ENCODE measurements at regions not wholly inside any gene's neighbourhood (a gene's known extent, or its start where the extent isn't known, plus 50 kb on each side); places are given as distances from the start of the nearest gene placed in this dataset.

DNA sequence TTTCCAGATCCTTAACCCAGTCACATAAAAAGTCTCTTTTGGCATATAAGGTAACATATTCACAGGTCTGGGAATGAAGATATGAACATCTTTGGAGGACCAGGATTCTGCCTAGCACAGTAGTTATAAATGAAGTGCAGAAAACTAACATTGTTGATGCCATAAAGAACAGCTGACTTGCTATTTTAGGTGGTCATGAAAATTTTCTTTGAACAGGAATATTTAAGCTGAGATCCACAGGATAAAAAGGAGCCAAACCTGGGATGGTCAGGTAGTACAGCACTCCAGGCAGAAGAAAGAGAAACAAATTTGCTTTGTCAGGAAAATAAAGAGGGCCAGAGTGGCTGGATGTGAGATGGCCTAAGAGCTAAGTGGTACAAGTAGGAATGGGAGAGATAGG is 80.0 kb downstream of the CENPW start:
- no peak for DNase-seq (ENCODE audit: low read depth)
- no peak overlapping the region for H3K4me3 ChIP-seq (ENCODE audit: control insufficient read depth, low read depth, low read length)
- TF ChIP-seq CTCF (IDR thresholded peaks at IDR 0.05; ENCODE audit: control insufficient read depth, insufficient read depth, low read depth, low read length, missing control alignments) = no peak

DNA sequence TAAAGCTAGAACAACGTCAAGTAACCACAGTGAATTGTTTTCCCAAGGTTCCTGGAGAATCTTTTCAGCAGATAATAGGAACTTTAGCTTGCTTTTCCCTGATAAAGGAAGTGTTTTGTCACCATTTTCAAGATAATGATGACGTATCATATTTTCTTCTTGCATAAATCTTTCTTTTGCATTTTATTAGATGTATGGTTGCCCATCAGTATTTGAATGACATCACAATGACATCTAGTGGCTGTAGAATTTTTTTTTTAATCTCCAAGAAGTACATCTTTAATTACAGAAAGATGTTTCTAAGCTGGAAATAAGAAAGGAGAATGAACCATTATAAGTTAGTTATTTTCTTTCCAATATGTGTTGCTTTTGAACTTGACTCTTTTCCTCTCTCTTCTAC is 83.0 kb downstream of the CENPW start:
- no peak overlapping the region for H3K4me3 ChIP-seq (ENCODE audit: control insufficient read depth, low read depth, low read length)
- no peak for DNase-seq (ENCODE audit: low read depth)
- TF ChIP-seq CTCF (IDR thresholded peaks at IDR 0.05; ENCODE audit: control insufficient read depth, insufficient read depth, low read depth, low read length, missing control alignments) = no peak

DNA sequence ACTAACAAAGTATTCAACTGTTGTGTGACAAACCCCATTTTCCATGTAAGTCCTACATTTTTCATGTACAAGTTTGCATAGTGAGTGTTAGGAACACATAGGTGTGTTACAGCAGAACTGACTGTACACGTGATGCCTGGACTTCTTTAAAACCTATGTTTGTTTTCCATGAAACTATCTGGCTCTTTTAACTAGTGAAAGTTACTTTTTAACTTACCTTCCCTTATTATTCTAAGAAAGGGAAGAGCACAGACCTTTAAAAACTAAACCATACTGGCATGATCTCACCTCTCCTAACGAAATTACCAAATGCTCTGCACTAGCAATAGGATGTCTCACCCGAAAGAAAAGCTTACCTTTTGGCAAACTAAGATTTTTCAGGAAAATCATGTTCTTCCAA is 87.8 kb downstream of the CENPW start:
- H3K4me3 ChIP-seq (ENCODE audit: control insufficient read depth, low read depth, low read length) = no peak overlapping the region
- TF ChIP-seq CTCF (IDR thresholded peaks at IDR 0.05; ENCODE audit: control insufficient read depth, insufficient read depth, low read depth, low read length, missing control alignments) = no peak
- no peak for DNase-seq (ENCODE audit: low read depth)

DNA sequence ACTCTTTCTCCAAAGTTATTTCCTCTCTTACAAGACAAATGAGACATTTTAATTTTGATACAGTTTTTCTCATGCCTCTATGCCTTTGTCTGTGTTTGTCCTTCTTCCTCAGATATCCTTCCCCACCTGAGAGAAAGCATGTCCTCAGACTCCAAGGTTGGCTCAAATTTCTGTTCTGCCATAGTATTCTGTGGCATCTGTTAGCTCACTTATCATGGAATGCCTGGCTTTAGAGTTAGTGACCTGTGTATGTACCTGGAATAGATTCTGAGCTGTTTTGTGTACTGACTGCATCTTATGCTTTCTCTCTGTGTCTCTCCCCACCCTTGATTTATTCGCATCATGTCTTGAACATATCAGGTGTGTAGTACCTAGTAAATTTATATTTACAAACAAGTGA is 90.0 kb downstream of the CENPW start:
- TF ChIP-seq CTCF (IDR thresholded peaks at IDR 0.05; ENCODE audit: control insufficient read depth, insufficient read depth, low read depth, low read length, missing control alignments) = no peak
- no peak overlapping the region for H3K4me3 ChIP-seq (ENCODE audit: control insufficient read depth, low read depth, low read length)
- no peak for DNase-seq (ENCODE audit: low read depth)

DNA sequence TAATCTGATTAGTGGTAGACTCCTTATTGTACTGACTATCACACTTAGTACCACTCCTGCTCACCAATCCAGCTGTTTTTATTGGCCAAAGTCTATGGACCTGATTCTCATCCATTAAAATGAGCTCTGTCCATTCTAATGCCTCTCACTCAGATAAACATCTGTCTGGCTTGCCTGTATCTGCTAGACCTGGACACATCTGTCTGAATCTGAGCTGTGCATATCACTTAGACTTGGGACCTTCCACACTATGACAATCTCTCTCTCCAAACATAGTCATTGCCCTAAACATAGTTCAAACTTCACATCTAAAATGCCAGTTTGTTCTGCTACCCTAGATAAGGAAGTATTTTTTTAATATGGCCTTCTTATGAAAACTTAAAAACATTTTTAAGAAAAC is 92.6 kb downstream of the CENPW start:
- H3K4me3 ChIP-seq (ENCODE audit: control insufficient read depth, low read depth, low read length) = no peak overlapping the region
- TF ChIP-seq CTCF (IDR thresholded peaks at IDR 0.05; ENCODE audit: control insufficient read depth, insufficient read depth, low read depth, low read length, missing control alignments) = no peak
- no peak for DNase-seq (ENCODE audit: low read depth)

DNA sequence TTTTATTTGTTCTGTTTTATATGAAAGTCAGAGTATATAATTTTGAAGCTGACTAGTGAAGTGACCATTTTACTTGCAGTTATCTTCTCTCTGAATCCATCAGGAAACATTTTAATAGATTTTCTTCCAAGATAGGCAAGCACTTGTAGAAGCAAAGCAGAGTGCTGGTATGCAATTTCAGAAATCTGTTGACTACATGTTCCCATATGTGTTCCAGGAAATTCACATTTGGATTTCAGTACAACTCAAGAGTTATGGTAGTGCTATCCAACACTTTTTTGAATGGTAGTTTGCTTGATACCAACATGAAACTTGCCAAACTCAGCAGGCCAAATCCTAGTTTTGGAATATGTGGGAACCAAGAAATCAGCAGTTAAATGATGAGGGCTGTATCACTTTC is 94.0 kb downstream of the CENPW start:
- no peak overlapping the region for H3K4me3 ChIP-seq (ENCODE audit: control insufficient read depth, low read depth, low read length)
- no peak for DNase-seq (ENCODE audit: low read depth)
- TF ChIP-seq CTCF (IDR thresholded peaks at IDR 0.05; ENCODE audit: control insufficient read depth, insufficient read depth, low read depth, low read length, missing control alignments) = no peak

GRCh38 chr6:126437205-126437604 is 97.3 kb downstream of the CENPW start:
- no peak for DNase-seq (ENCODE audit: low read depth)
- TF ChIP-seq CTCF (IDR thresholded peaks at IDR 0.05; ENCODE audit: control insufficient read depth, insufficient read depth, low read depth, low read length, missing control alignments) = no peak
- no peak overlapping the region for H3K4me3 ChIP-seq (ENCODE audit: control insufficient read depth, low read depth, low read length)

All from AG09309 (cell line).